HepG2 (cell line): ENCODE measurements at regions not wholly inside any gene's neighbourhood (a gene's known extent, or its start where the extent isn't known, plus 50 kb on each side); places are given as distances from the start of the nearest gene placed in this dataset.

ENCODE experiments used
- ATAC-seq: fragments of 200-7000 bp; cut with Tn5 transposase; 3 replicates; pipeline ENCODE4 v1.9.1; 2020; ENCODE audit warnings: mild to moderate bottlenecking, moderate library complexity
- BruUV-seq: library from RNA; stranded (reverse); fragments of 400-500 nt; replicated peaks from 2 replicates; lab custom pipeline; 2021; lab: Mats Ljungman, UMichigan
- CTCF ChIA-PET: fragments of 300-600 bp; formaldehyde crosslinking; extraction: SDS; loops from one replicate; lab custom pipeline; 2021; ENCODE audit warnings: low total read pairs, inconsistent platforms, low intra/inter-chr PET ratio; lab: Yijun Ruan, JAX
- POLR2A ChIA-PET: fragments of 350-600 bp; sonication (Branson Sonifier 250); formaldehyde crosslinking; loops from one replicate; lab custom pipeline; 2020; ENCODE audit warnings: antibody characterized with exemption, inconsistent platforms; lab: Yijun Ruan, JAX
- DNase-seq: peaks from one replicate; pipeline ENCODE4 v3.0.0-alpha.2; 2015; ENCODE audit warnings: low spot score
- FAIRE-seq: peaks from 3 replicates; lab custom pipeline; 2011; peaks lifted over from hg19 to GRCh38; lab: Jason Lieb, UNC
- H2AFZ ChIP-seq: one replicate; pipeline ENCODE4 v1.6.1; 2011; ENCODE audit warnings: low read length, inconsistent platforms
- H3K27ac ChIP-seq: fragments of 300-600 bp; 3 replicates; pipeline ENCODE4 v1.8.0; 2011; ENCODE audit warnings: mixed run types, mild to moderate bottlenecking, mixed read lengths, low read length, inconsistent platforms; ENCODE audit not compliant: insufficient read depth; ENCODE audit errors: extremely low read length
- H3K27me3 ChIP-seq, 2 experiments: fragments of 200-600 bp in 1 of 2; 2 replicates in 1 of 2; 3 replicates in 1 of 2; pipeline versions ENCODE4 v1.6.0 to v1.8.0; 2011; ENCODE audit warnings: low read length in 2 of 2, mild to moderate bottlenecking in 2 of 2, moderate library complexity in 2 of 2, inconsistent platforms in 1 of 2; ENCODE audit not compliant: insufficient read depth in 2 of 2, control insufficient read depth in 1 of 2
- H3K36me3 ChIP-seq, 2 experiments: fragments of 200-600 bp in 1 of 2; replicated peaks in 1 of 2; 2 replicates in 1 of 2; 3 replicates in 1 of 2; pipeline versions ENCODE4 v1.5.1 to v1.8.0; 2011; ENCODE audit warnings: low read length in 2 of 2, inconsistent platforms in 1 of 2; ENCODE audit not compliant: insufficient read depth in 2 of 2, control insufficient read depth in 1 of 2
- H3K4me1 ChIP-seq: 2 replicates; pipeline ENCODE4 v1.5.1; 2012; ENCODE audit warnings: low read length, inconsistent platforms; ENCODE audit not compliant: insufficient read depth
- H3K4me2 ChIP-seq: 2 replicates; pipeline ENCODE4 v1.6.0; 2011; ENCODE audit warnings: low read depth, low read length, inconsistent platforms
- H3K4me3 ChIP-seq, 3 experiments: fragments of 200-600 bp in 1 of 3; sonication (generic), shearing (Covaris generic) in 1 of 3; replicated peaks in 1 of 3; 2 replicates each; pipeline ENCODE4 v1.5.1; 2011 to 2016; ENCODE audit warnings: low read length in 3 of 3, inconsistent platforms in 2 of 3, low read depth in 2 of 3, mild to moderate bottlenecking in 2 of 3, control low read depth in 1 of 3, mixed read lengths in 1 of 3; ENCODE audit not compliant: insufficient read depth in 1 of 3
- H3K79me2 ChIP-seq: one replicate; pipeline ENCODE4 v1.6.1; 2011; ENCODE audit warnings: low read length, inconsistent platforms; ENCODE audit not compliant: insufficient read depth
- H3K9ac ChIP-seq: 2 replicates; pipeline ENCODE4 v1.6.0; 2011; ENCODE audit warnings: mild to moderate bottlenecking, low read depth, low read length, inconsistent platforms; ENCODE audit not compliant: insufficient read depth
- H3K9me3 ChIP-seq: 2 replicates; pipeline ENCODE4 v1.5.1; 2012; ENCODE audit warnings: mild to moderate bottlenecking, low read length
- H4K20me1 ChIP-seq: 2 replicates; pipeline ENCODE4 v1.6.0; 2011; ENCODE audit warnings: inconsistent platforms, mild to moderate bottlenecking, low read length, moderate library complexity; ENCODE audit not compliant: insufficient read depth
- CREB1 ChIP-seq, 2 experiments: fragments of 450-650 bp in 1 of 2; IDR thresholded peaks; 2 replicates each; pipeline ENCODE4 v1.6.1; 2016 to 2017; ENCODE audit warnings: control low read depth in 1 of 2, mild to moderate bottlenecking in 1 of 2, missing compliant biosample characterization in 1 of 2, missing genetic modification characterization in 1 of 2
- KLF15 ChIP-seq: sonication (generic); formaldehyde crosslinking; IDR thresholded peaks from 2 replicates; pipeline ENCODE4 v1.8.1; 2023; ENCODE audit warnings: borderline replicate concordance, mild to moderate bottlenecking, inconsistent platforms, missing genetic modification reagents, mixed read lengths
- KMT2A ChIP-seq: sonication (generic); formaldehyde crosslinking; IDR thresholded peaks from 2 replicates; pipeline ENCODE4 v1.4.0; 2020; ENCODE audit warnings: missing genetic modification reagents
- ZNF747 ChIP-seq: sonication (generic); formaldehyde crosslinking; IDR thresholded peaks from 2 replicates; pipeline ENCODE4 v1.8.1; 2023; ENCODE audit warnings: missing genetic modification reagents, mild to moderate bottlenecking, borderline replicate concordance
- ZUFSP ChIP-seq: sonication (generic); formaldehyde crosslinking; IDR thresholded peaks from 2 replicates; pipeline ENCODE4 v1.9.0; 2021; ENCODE audit warnings: missing genetic modification reagents, mild to moderate bottlenecking, borderline replicate concordance
- WGBS: methylation state at CpG from one replicate; pipeline ENCODE4 v1.1.6; 2017; ENCODE audit warnings: low lambda C conversion rate; 5-methylcytosine and 5-hydroxymethylcytosine counted together
- in situ Hi-C: cut with HindIII; loops from 2 replicates; pipeline ENCODE4 v1.10.0; 2017; ENCODE audit warnings: low pct_unique_long_range_greater_than_20kb; ENCODE audit not compliant: extremely low pct_ligation_motif_present
- intact Hi-C: fragments of 100-400 bp; cut with micrococcal nuclease; formaldehyde crosslinking; loops from one replicate; pipeline ENCODE4 v1.10.0; 2022; ENCODE audit not compliant: unreplicated experiment

GRCh38 chr16:9499941-9500593 is 408.6 kb downstream of the HAPSTR1 start:
- DNase-seq (no peak), ATAC-seq (no peak)
- intact Hi-C loops: no loop called here
- H3K9ac ChIP-seq: no peak overlapping the region
- no TSS peak for BruUV-seq
- H3K4me3 ChIP-seq: no peak overlapping the region
- no peak for TF ChIP-seq ZUFSP (CRISPR knock-in tag)
- TF ChIP-seq ZNF747 (CRISPR knock-in tag): no peak
- TF ChIP-seq KLF15 (CRISPR knock-in tag): no peak
- TF ChIP-seq, all 625 proteins: peak for 0
- H3K27ac ChIP-seq: no peak overlapping the region
- no peak overlapping the region for H2AFZ ChIP-seq
- ChIA-PET CTCF (no interaction called here), POLR2A (no interaction called here)
- WGBS: 7% methylated on average over 1 of the region's 1 CpG
- H4K20me1 ChIP-seq: no peaks in the 10 kb centered on the region
- no peaks in the 10 kb centered on the region for H3K4me1 ChIP-seq
- H3K79me2 ChIP-seq: no peaks in the 10 kb centered on the region
- FAIRE-seq: no peak
- no peaks in the 10 kb centered on the region for H3K36me3 ChIP-seq
- H3K27me3 ChIP-seq: no peaks in the 10 kb centered on the region
- in situ Hi-C loops: no loop called here
- no peaks in the 10 kb centered on the region for H3K9me3 ChIP-seq
- H3K4me2 ChIP-seq: no peak overlapping the region

- FAIRE-seq: no peak
- in situ Hi-C loops (no loop called here), intact Hi-C loops (no loop called here)
- BruUV-seq: no TSS peak
- H3K4me1 ChIP-seq: no peaks in the 10 kb centered on the region
- H3K9ac ChIP-seq: no peak overlapping the region
- TF ChIP-seq KMT2A (CRISPR knock-in tag) (no peak), CREB1 (IDR thresholded peaks at IDR 0.05) (peak; percentile 11; the same call in 1 of the 2 replicates), CREB1 (CRISPR knock-in tag; IDR thresholded peaks at IDR 0.05) (no peak)
- no peak overlapping the region for H3K4me3 ChIP-seq
- H3K9me3 ChIP-seq: no peaks in the 10 kb centered on the region
- CTCF ChIA-PET: no interaction called here
- H3K27me3 ChIP-seq: no peaks in the 10 kb centered on the region
- no peaks in the 10 kb centered on the region for H3K79me2 ChIP-seq
- 2% methylated on average over 2 of the region's 2 CpGs for WGBS
- no peak for ATAC-seq
- H3K27ac ChIP-seq: no peak overlapping the region
- no peak for DNase-seq
- no peak overlapping the region for H2AFZ ChIP-seq
- no peaks in the 10 kb centered on the region for H4K20me1 ChIP-seq
- POLR2A ChIA-PET: no interaction called here
- H3K36me3 ChIP-seq: no peaks in the 10 kb centered on the region
- H3K4me2 ChIP-seq: no peak overlapping the region
Measured at GRCh38 chr16:9500872-9501271, 409.4 kb downstream of the HAPSTR1 start.
